Effector CD4-positive, alpha-beta T cell (primary cell): ENCODE measurements at regions not wholly inside any gene's neighbourhood (a gene's known extent, or its start where the extent isn't known, plus 50 kb on each side); places are given as distances from the start of the nearest gene placed in this dataset.

Experiments used
- DNase-seq: peaks from one replicate; pipeline ENCODE4 v3.0.0-alpha.2; 2020

- DNase-seq, result no peak
Measured at GRCh38 chr5:152900332-152900731, 495.3 kb upstream of the NMUR2 start.

GRCh38 chr5:152901754-152902153 lies 496.7 kb upstream of the NMUR2 start:
- no peak for DNase-seq

- no peak for DNase-seq
Measured at GRCh38 chr5:152905286-152905685, 500.2 kb upstream of the NMUR2 start.

- DNase-seq, result no peak
Measured at GRCh38 chr5:152907488-152908245, 502.6 kb upstream of the NMUR2 start.

- no peak for DNase-seq
Measured at GRCh38 chr5:152912924-152913323, 507.8 kb upstream of the NMUR2 start.

- no peak for DNase-seq
Measured at GRCh38 chr5:152932621-152933020, 527.5 kb upstream of the NMUR2 start.

- no peak for DNase-seq
Measured at GRCh38 chr5:152933056-152933455, 528.0 kb upstream of the NMUR2 start.

- DNase-seq, result no peak
Measured at GRCh38 chr5:152938630-152939029, 533.6 kb upstream of the NMUR2 start.

GRCh38 chr5:152942633-152943336 lies 537.7 kb upstream of the NMUR2 start:
- DNase-seq, result no peak

- DNase-seq, result no peak
Measured at GRCh38 chr5:152953788-152954483, 536.5 kb upstream of the GRIA1 start.

DNA sequence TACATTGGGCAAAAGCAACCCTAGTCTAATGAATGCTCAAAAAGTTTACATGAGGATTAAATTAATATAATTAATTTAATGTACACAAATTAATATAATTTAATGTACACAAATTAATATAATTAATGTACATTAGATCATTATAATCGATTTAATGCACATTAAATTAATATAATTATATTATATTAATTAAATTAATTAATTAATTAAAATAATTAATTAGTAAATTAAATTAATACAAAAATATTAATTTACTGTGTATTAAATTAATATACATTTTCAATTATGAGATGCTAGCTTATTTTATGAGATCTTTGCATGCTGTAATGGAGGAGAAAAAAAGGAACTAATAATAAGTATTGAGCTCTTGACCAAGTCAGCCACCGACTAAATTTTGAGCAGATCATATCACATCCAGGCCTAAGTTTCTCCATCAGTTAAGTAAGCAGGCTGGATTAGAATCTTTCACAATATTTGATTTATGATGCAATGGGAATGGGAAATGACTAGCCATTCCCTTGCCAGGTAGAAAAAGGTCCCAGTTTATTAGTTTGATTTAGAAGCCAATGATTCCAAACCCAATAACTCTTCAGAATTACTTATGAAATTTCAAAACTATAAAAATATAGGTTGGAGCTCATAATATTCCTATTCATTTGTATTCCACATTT lies 533.4 kb upstream of the GRIA1 start:
- no peak for DNase-seq

DNA sequence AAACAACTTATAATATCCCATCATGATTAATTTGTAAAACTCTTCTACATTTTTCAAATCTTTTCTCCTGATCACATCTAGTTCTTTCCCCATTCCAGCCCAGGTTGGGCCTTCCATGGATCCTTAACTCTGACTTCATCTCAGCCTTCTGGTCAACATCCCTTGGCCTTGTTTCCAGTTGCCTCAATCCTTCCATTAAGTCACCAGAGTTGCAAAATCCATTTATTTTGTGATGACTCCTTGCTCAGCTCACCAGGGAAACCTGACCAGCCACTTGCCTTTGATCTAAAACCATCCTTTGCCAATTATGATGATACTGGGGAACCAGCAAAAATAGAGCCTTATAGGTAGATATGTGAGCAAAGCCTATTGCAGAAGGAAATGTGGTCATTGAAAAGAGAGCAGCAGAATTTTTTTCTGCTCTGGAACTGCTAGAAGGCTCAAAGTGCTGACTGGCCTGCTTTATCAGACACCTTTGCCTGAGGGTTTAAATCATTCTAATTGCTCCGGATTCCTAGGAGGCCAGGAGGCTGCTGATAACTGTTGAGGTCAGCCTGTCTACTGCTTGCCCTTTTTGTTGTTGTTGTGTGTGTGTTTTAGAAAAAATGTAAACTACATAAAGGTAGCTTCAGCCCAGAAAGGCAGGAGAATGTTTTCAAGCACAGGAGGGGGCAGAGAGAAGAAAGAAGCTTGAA lies 512.2 kb upstream of the GRIA1 start:
- DNase-seq, result no peak

DNA sequence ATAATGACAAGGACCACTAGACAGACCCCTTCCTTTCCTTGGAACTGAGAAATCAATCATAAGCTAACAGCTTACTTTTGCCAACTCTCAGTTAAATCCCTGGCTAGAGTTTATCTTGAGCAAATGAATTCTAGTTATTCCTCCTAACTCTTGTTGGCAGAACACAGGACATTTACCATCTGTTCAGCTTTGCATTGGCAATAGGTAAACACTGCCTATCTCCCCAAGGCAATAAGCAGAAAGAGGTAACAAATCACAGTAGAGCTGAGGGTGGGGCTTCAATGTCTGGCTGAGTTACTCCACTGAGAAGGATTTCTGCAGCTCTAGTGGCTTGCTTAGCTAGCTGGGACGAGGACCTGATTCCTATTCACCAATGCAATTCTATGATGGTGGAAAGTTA lies 503.3 kb upstream of the GRIA1 start:
- no peak for DNase-seq

DNA sequence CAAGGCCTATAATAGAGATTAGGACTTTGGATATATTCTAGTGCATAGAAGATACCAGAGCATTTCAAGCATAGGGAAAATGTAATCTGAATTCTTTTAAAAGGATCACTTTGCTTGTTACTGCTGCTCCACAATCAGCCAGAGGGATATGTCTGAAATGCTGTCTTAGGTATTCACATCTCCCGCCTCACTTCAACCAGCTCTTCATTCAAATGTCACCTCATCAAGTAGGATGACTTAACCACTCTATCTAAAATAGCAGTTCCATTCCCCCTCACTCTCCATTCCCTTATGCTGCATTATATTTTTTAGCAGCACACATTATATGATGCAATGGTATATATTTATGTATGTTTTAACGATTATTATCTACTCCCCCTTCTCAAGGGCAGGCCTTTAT lies 500.3 kb upstream of the GRIA1 start:
- DNase-seq, result no peak

- DNase-seq, result no peak
Measured at GRCh38 chr5:152990649-152991048, 499.8 kb upstream of the GRIA1 start.

GRCh38 chr5:152994033-152994680 lies 496.3 kb upstream of the GRIA1 start:
- no peak for DNase-seq

DNA sequence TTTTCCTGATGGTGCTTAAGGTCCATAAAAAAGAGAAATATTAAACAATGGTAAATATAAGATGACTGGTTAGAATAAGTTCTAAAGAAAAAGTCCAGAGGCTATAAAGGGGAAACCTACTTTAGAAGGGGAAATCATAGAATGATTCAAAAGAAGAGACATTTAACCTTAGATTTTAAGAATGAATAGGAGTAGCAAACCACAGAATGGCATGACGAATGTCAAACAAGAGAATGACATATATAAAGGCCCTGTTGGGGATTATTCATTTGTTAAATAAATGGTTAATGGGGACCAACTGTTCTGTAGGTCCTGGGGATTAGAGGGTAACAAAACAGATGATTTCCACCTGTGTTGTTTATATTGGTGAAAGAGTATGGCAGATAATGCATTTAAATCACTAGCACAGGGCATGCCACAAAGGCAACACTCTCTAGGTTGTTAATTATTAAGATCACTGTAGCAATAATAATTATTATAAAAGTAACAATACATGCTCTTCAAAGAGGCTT lies 495.2 kb upstream of the GRIA1 start:
- no peak for DNase-seq

DNA sequence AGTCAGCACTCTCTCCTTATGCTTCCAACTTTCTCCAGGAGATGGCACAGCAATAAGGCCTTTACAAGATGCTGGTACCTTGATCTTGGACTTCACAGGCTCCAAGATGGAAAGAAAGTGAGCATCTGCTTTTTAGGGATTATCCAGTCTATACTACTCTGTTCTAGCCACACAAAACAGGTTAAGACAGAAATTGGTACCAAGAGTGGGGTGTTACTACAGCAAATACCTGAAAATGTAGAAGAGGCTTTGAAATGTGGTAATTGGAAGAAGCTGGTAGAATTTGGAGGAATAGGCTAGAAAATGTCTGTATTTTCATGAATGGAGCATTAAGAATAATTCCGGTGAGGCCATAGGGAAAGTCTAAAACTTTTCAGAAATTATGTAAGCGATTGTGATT lies 484.8 kb upstream of the GRIA1 start:
- no peak for DNase-seq

DNA sequence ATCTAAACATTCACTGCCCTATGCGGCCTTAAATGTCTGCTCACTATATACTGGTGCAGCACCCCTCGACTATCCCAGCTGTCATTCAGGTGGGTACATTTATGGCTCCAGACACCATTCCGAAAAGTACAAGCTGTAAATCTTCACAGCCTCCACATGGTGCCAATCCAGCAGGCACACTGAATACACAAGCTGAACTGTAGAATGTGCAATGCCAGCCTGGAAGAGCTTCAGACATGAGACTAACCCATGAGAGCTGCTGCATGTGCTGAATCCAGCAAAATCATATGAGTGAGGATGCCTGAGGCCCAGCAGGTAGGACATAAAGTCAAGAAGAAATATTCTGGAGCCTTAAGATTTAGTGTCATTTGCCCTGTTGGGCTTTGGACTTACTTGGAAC lies 483.8 kb upstream of the GRIA1 start:
- no peak for DNase-seq

- DNase-seq, result no peak
Measured at GRCh38 chr5:153014194-153014593, 476.3 kb upstream of the GRIA1 start.

DNA sequence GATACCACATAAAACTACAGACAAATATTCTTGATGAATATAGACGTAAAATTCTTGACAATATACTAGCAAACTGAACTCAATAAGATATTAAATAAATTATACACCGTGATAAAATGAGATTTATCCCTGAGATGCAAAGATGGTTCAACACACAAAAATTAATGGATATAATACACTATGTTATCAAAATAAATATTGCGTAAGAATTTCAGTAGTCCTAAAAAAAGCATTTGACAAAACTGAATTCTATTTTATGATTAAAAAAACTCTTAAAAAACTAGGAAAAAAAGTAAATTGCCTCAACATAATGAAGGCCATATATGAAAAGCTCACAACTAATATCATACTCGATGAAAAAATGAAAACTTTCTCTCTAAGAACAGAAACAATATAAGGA lies 472.3 kb upstream of the GRIA1 start:
- DNase-seq, result no peak
